Suprapubic skin (tissue), 4 donors: ENCODE measurements at regions not wholly inside any gene's neighbourhood (a gene's known extent, or its start where the extent isn't known, plus 50 kb on each side); places are given as distances from the start of the nearest gene placed in this dataset.

Experiments
- EP300 ChIP-seq: sonication (generic); formaldehyde crosslinking; IDR thresholded peaks from one replicate; pipeline ENCODE4 v1.6.1; 2017; ENCODE audit warnings: antibody characterized with exemption
- POLR2A ChIP-seq, 2 donors: fragments of 450-650 bp; IDR thresholded peaks; one replicate each; pipeline ENCODE4 v1.6.1; 2017; ENCODE audit warnings: antibody characterized with exemption in 2 of 2, mild to moderate bottlenecking in 2 of 2, moderate library complexity in 2 of 2
- POLR2AphosphoS5 ChIP-seq, 3 donors: sonication (generic); formaldehyde crosslinking; IDR thresholded peaks; one replicate each; pipeline ENCODE4 v1.6.1; 2017; ENCODE audit warnings: antibody characterized with exemption in 3 of 3
- TF ChIP-seq, protein P1 (sequence below), 2 donors: fragments of 200-600 bp in 1 of 2; fragments of 450-650 bp in 1 of 2; sonication (generic) in 1 of 2; IDR thresholded peaks; one replicate each; pipeline ENCODE4 v1.5.1; 2016 to 2019; ENCODE audit warnings: antibody characterized with exemption in 2 of 2, mild to moderate bottlenecking in 1 of 2, moderate library complexity in 1 of 2

DNA sequence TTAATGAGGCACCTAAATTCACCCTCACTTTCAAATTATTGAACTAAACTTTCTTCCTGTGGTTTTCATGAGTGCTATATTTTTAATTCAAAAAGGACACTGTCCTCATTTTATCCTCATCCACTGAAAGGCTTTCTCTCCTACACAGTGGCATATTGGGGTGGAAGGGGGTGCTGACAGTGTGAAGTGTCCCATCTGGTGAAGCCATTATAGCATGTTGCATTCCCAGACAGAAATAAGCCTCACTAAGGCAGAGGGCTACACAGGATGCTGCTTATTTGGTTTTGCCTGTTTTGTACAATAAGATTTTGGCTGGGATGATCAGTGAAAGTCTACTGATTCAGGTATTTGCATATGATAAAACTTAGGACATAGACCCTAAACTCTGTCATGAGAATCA is 82.4 kb upstream of the INHBA start:
- TF ChIP-seq, protein P1, sequence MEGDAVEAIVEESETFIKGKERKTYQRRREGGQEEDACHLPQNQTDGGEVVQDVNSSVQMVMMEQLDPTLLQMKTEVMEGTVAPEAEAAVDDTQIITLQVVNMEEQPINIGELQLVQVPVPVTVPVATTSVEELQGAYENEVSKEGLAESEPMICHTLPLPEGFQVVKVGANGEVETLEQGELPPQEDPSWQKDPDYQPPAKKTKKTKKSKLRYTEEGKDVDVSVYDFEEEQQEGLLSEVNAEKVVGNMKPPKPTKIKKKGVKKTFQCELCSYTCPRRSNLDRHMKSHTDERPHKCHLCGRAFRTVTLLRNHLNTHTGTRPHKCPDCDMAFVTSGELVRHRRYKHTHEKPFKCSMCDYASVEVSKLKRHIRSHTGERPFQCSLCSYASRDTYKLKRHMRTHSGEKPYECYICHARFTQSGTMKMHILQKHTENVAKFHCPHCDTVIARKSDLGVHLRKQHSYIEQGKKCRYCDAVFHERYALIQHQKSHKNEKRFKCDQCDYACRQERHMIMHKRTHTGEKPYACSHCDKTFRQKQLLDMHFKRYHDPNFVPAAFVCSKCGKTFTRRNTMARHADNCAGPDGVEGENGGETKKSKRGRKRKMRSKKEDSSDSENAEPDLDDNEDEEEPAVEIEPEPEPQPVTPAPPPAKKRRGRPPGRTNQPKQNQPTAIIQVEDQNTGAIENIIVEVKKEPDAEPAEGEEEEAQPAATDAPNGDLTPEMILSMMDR (IDR thresholded peaks at IDR 0.05): no peak
- no peak for TF ChIP-seq POLR2AphosphoS5 (IDR thresholded peaks at IDR 0.05)
- no peak for TF ChIP-seq POLR2A (IDR thresholded peaks at IDR 0.05)
- TF ChIP-seq EP300: no peak
